Smooth muscle cell (in vitro differentiated cells): ENCODE measurements at regions not wholly inside any gene's neighbourhood (a gene's known extent, or its start where the extent isn't known, plus 50 kb on each side); places are given as distances from the start of the nearest gene placed in this dataset.

ENCODE experiments used
- DNase-seq: peaks from one replicate; lab custom pipeline; 2025; ENCODE audit not compliant: unreplicated experiment; lab: John Stamatoyannopoulos, UW
- H2AFZ ChIP-seq: fragments of 200-600 bp; sonication (generic); 2 replicates; pipeline ENCODE4 v1.6.0; 2016; ENCODE audit warnings: antibody characterized with exemption, low read depth, mild to moderate bottlenecking
- H3F3A ChIP-seq: fragments of 200-600 bp; sonication (generic); 2 replicates; pipeline ENCODE4 v1.6.0; 2017; ENCODE audit warnings: antibody characterized with exemption, low read depth
- H3K27ac ChIP-seq: fragments of 200-600 bp; sonication (generic); 2 replicates; pipeline ENCODE4 v1.5.1; 2016; ENCODE audit warnings: low read depth, mild to moderate bottlenecking
- H3K27me3 ChIP-seq: fragments of 200-600 bp; sonication (generic); 2 replicates; pipeline ENCODE4 v1.6.1; 2016; ENCODE audit warnings: low read depth, mild to moderate bottlenecking
- H3K36me3 ChIP-seq: fragments of 200-600 bp; sonication (generic); 2 replicates; pipeline ENCODE4 v1.5.1; 2016; ENCODE audit warnings: low read depth
- H3K4me1 ChIP-seq: fragments of 200-600 bp; sonication (generic); 2 replicates; pipeline ENCODE4 v1.5.1; 2016; ENCODE audit warnings: low read depth
- H3K4me2 ChIP-seq: fragments of 200-600 bp; sonication (generic); 2 replicates; pipeline ENCODE4 v1.6.0; 2016; ENCODE audit warnings: mild to moderate bottlenecking
- H3K4me3 ChIP-seq: fragments of 200-600 bp; sonication (generic); 2 replicates; pipeline ENCODE4 v1.5.1; 2016; ENCODE audit warnings: mild to moderate bottlenecking
- H3K79me2 ChIP-seq: fragments of 200-600 bp; sonication (generic); 2 replicates; pipeline ENCODE4 v1.6.0; 2016; ENCODE audit warnings: low read depth, mild to moderate bottlenecking
- H3K9ac ChIP-seq: fragments of 200-600 bp; sonication (generic); 2 replicates; pipeline ENCODE4 v1.6.0; 2016; ENCODE audit warnings: low read depth
- H3K9me3 ChIP-seq: fragments of 200-600 bp; sonication (generic); replicated peaks from 2 replicates; pipeline ENCODE4 v1.5.1; 2016; ENCODE audit warnings: low read depth
- H4K20me1 ChIP-seq: fragments of 200-600 bp; sonication (generic); 2 replicates; pipeline ENCODE4 v1.6.0; 2016; ENCODE audit warnings: low read depth
- WGBS: methylation state at CpG from one replicate; pipeline ENCODE4 v1.1.7; 2016; ENCODE audit warnings: low lambda C conversion rate; 5-methylcytosine and 5-hydroxymethylcytosine counted together
- TF ChIP-seq, protein P1 (sequence below): fragments of 200-600 bp; sonication (generic); IDR thresholded peaks from 2 replicates; pipeline ENCODE4 v1.5.1; 2017; ENCODE audit warnings: borderline replicate concordance, mild to moderate bottlenecking, antibody characterized with exemption; ENCODE audit not compliant: insufficient read depth, poor library complexity, severe bottlenecking

- Histone ChIP-seq H3K4me3 (no peak overlapping the region), H3K4me2 (no peak overlapping the region), H3K9ac (no peak overlapping the region), H4K20me1 (no peaks in the 10 kb centered on the region), H3K4me1 (peaks cover 22% of the 10 kb centered on the region), H3K79me2 (no peaks in the 10 kb centered on the region), H3K27me3 (no peaks in the 10 kb centered on the region), H3F3A (no peaks in the 10 kb centered on the region), H3K27ac (no peak overlapping the region), H3K36me3 (no peaks in the 10 kb centered on the region), H3K9me3 (no peaks in the 10 kb centered on the region), H2AFZ (no peak overlapping the region)
- no peak for DNase-seq
- TF ChIP-seq, protein P1, sequence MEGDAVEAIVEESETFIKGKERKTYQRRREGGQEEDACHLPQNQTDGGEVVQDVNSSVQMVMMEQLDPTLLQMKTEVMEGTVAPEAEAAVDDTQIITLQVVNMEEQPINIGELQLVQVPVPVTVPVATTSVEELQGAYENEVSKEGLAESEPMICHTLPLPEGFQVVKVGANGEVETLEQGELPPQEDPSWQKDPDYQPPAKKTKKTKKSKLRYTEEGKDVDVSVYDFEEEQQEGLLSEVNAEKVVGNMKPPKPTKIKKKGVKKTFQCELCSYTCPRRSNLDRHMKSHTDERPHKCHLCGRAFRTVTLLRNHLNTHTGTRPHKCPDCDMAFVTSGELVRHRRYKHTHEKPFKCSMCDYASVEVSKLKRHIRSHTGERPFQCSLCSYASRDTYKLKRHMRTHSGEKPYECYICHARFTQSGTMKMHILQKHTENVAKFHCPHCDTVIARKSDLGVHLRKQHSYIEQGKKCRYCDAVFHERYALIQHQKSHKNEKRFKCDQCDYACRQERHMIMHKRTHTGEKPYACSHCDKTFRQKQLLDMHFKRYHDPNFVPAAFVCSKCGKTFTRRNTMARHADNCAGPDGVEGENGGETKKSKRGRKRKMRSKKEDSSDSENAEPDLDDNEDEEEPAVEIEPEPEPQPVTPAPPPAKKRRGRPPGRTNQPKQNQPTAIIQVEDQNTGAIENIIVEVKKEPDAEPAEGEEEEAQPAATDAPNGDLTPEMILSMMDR = no peak
- 92% methylated on average over 3 of the region's 3 CpGs for WGBS
Observed at GRCh38 chr5:110248921-110249320, 477.6 kb downstream of the TMEM232 start.

GRCh38 chr5:110250355-110250754 is 476.1 kb downstream of the TMEM232 start:
- Histone ChIP-seq H3K4me2 (no peak overlapping the region), H3K79me2 (no peaks in the 10 kb centered on the region), H3K9me3 (no peaks in the 10 kb centered on the region), H3K27me3 (no peaks in the 10 kb centered on the region), H3F3A (no peaks in the 10 kb centered on the region), H4K20me1 (no peaks in the 10 kb centered on the region), H3K36me3 (no peaks in the 10 kb centered on the region), H3K27ac (no peak overlapping the region), H3K4me1 (peaks cover 36% of the 10 kb centered on the region), H2AFZ (no peak overlapping the region), H3K4me3 (no peak overlapping the region), H3K9ac (no peak overlapping the region)
- 78% methylated on average over 1 of the region's 1 CpG for WGBS
- TF ChIP-seq, protein P1 = no peak
- no peak for DNase-seq

DNA sequence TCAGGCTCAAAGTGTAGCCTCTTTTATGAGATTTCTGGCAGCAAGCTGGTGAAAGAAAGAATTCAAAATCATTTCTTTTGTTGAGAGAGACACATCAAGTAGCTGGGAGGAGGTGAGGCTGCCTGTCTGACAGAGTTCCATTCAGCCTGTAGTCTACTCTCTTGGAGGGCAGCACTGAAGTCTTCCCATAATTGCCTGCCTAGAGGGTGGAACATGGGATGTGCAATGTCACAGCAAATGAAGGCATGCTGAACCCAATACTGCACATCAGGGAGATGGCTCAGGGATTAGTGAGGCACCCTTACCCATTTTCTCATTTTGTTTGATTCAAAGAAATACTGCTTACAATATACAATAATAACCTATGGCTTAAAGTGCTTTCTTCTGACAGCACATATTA is 475.7 kb downstream of the TMEM232 start:
- Histone ChIP-seq H3K4me1 (peaks cover 39% of the 10 kb centered on the region), H3K36me3 (no peaks in the 10 kb centered on the region), H3K79me2 (no peaks in the 10 kb centered on the region), H3K27me3 (no peaks in the 10 kb centered on the region), H3K9ac (no peak overlapping the region), H3K27ac (no peak overlapping the region), H3K4me2 (no peak overlapping the region), H4K20me1 (no peaks in the 10 kb centered on the region), H3K9me3 (no peaks in the 10 kb centered on the region), H2AFZ (no peak overlapping the region), H3F3A (no peaks in the 10 kb centered on the region), H3K4me3 (no peak overlapping the region)
- no peak for DNase-seq
- TF ChIP-seq, protein P1 = no peak

DNA sequence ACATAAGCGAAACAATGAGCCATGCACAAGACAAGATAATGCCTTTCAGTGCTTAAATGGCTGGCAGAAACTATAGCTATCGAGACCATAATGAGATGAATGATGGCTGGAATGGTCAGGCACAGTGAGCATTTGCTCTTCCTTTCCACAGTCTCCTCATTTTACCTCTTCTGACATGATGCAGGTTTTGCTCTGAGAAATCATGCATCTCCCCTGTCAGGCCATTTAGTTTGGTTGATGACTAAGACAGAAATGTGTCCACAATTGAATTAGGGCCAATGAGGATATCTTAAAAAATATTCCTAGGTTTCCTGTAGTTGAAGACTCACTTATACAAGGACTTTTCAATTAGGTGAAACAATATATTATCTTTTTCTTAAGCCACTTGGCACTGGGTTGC is 475.1 kb downstream of the TMEM232 start:
- Histone ChIP-seq H2AFZ (no peak overlapping the region), H3K4me1 (peaks cover 42% of the 10 kb centered on the region), H3K4me3 (no peak overlapping the region), H3K4me2 (no peak overlapping the region), H3F3A (no peaks in the 10 kb centered on the region), H4K20me1 (no peaks in the 10 kb centered on the region), H3K9me3 (no peaks in the 10 kb centered on the region), H3K79me2 (no peaks in the 10 kb centered on the region), H3K36me3 (no peaks in the 10 kb centered on the region), H3K27ac (no peak overlapping the region), H3K9ac (no peak overlapping the region), H3K27me3 (no peaks in the 10 kb centered on the region)
- WGBS = 95% methylated on average over 2 of the region's 2 CpGs
- TF ChIP-seq, protein P1 = no peak
- no peak for DNase-seq
